NCI-H82 treated with DMSO at 0.1 percent for 48 hours (cell line): ENCODE measurements at regions not wholly inside any gene's neighbourhood (a gene's known extent, or its start where the extent isn't known, plus 50 kb on each side); places are given as distances from the start of the nearest gene placed in this dataset.

ENCODE experiments used
- DNase-seq: peaks from one replicate; lab custom pipeline; 2025; ENCODE audit not compliant: unreplicated experiment; lab: John Stamatoyannopoulos, UW

DNA sequence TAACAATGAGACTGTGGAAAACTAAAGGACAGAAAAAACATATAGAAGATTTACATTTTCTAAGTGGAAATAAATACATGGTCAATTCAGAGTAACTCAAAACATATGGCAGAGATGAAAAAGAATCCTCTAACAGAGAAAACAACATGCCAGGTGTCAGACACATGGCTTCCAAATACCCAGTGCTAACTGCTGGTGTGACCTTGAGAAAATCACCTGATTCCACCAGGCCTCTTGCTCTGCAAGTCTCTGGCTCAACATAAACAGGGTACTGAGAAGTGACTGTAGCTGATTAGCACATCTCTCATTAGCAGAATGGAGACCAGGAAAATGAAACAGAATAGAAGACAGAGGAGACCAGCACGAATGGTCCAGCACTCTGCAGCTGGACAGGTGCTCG, 210.8 kb downstream of the HNMT start:
- DNase-seq, result no peak

GRCh38 chr2:138176862-138177439, 212.7 kb downstream of the HNMT start:
- no peak for DNase-seq

DNA sequence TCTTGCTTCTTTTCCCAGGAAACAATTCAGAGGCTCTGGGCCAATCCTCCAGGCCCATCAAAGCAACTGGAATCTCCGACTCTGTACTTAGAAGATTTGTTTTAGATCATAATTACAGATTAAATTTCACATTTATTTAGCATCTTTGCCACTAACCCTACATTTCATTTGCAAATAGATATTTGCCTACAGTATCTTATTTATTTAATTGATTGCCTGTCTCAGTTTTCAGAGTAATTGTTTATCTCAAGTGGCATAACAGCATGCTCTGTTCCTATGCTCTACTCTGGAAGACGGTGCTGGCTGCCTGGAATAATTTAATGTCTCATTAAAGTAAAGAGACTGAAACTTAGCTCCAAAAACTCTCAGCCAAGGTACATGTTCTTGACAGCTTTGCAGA, 213.4 kb downstream of the HNMT start:
- DNase-seq, result no peak

GRCh38 chr2:138180692-138181386, 216.6 kb downstream of the HNMT start:
- DNase-seq, result no peak

DNA sequence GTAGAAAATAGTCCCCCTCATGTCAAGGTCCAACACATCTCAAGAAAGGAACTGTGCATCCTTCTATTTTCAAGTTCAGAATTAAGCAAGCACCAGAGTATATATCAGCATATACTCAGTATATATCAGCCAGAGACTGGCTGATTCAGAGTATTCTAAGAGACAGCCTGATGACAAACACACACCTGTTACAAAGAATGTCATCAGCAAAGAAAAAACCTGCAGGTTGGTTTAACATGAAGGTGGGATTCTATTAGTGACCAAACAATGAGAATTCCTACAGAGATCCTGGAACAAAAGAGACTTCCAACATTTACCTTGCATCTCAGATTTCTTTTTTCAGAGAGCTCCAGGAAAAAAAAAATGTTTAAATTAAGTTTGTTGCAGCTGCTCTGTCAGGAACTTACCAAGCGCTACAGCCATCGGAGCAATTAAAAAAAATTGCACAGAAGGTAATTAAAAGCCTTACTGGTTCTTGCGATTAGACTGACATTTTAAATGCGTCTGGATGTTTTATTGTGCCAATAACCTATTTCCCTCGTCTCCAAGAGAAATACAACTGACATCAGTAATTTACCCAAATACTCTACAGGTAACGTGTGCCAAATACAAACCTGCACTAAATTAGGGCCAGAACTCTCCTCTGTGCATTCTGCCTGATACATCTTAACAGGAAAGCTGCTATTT, 218.1 kb downstream of the HNMT start:
- DNase-seq, result no peak

- no peak for DNase-seq
Observed at GRCh38 chr2:138182937-138183312, 218.7 kb downstream of the HNMT start.

DNA sequence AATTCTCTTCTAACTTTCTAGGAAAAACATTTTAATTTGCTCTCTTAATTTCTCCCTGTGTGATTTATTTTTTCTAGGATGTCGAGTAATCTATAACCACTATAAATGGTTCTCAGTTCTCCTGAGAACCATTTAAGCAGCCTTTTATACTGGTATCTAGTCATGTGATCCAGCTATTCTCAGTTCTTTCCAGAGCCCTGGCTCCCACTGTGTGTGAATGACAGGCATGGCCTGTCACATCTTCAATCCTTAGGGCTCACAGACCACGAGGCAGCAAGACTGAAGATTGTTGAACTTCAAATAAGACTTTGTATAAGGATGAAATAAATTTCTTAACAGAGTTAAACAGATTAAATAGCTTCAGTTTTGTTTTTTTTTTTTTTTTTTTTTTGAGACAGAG, 219.4 kb downstream of the HNMT start:
- no peak for DNase-seq

GRCh38 chr2:138184428-138184827, 220.2 kb downstream of the HNMT start:
- no peak for DNase-seq

GRCh38 chr2:138185827-138186226, 221.6 kb downstream of the HNMT start:
- no peak for DNase-seq

- no peak for DNase-seq
Observed at GRCh38 chr2:138187221-138187620, 222.9 kb downstream of the HNMT start.

DNA sequence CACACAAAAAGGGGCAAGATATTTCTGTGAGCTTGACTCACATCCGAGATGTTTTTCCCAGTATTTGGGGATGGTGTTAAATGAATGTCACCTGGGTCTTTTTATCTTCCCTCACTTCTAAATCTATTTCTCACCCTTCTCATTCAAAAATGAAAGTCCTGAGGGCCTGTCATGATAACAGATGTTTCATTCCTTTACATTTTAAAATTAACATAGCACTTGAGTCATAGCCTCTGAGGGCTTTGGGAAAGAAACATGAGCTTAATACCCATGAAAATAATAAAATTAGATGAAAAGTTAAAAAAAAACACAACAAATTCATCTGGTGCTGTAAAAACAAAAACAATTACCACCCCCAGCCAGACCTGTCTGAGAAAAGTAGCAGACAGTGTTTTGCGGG, 226.7 kb downstream of the HNMT start:
- no peak for DNase-seq

GRCh38 chr2:138193416-138194213, 229.3 kb downstream of the HNMT start:
- no peak for DNase-seq

DNA sequence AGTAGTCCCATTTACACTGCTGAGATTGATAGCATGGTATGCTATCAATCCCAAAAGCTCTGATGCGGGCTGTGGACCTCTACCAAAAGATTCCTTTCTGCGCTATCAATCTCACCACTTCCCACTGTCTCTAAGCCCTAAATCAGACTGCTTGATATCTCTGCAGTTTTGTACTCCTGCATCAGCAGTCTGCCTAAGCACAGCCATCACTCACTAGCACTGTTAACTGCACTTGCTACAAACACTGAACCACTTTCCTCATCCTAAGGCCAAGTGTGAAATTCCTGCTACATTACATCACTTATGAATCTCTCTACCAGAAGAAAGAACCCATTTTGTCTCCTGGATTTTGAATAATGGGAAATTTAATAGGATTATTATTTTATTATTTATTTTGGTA, 237.0 kb downstream of the HNMT start:
- DNase-seq, result no peak

GRCh38 chr2:138202762-138203161, 238.5 kb downstream of the HNMT start:
- no peak for DNase-seq

GRCh38 chr2:138205281-138205680, 241.0 kb downstream of the HNMT start:
- DNase-seq, result no peak

- DNase-seq, result no peak
Observed at GRCh38 chr2:138207074-138207930, 243.0 kb downstream of the HNMT start.

GRCh38 chr2:138209009-138209408, 244.7 kb downstream of the HNMT start:
- no peak for DNase-seq

DNA sequence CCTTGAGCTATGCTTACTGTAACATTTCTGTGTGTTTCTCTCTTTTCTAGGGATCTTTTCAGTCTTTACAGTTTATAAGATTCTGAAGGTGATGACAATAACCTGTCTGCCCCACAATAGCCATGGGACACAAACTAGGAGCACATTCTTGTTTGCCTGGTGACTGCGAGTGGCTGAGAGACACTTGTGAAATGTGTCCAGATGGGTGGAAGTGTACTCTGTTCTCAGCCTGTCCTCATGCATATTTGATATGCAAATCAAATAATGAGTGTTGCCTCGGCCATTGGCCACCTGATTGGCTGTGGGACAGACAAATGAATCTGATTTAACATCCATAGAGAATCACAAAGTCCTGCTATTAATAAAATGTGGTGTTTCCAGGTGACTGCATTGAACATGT, 246.2 kb downstream of the HNMT start:
- no peak for DNase-seq

GRCh38 chr2:138212434-138212833, 248.2 kb downstream of the HNMT start:
- DNase-seq, result no peak

GRCh38 chr2:138213084-138213483, 248.8 kb downstream of the HNMT start:
- no peak for DNase-seq

GRCh38 chr2:138213624-138214023, 249.4 kb downstream of the HNMT start:
- DNase-seq, result no peak
